ENCODE measurements at regions not wholly inside any gene's neighbourhood (a gene's known extent, or its start where the extent isn't known, plus 50 kb on each side); places are given as distances from the start of the nearest gene placed in this dataset.
"Not testable (repeated sequence)": the region's sequence is repeated elsewhere in the genome, so short reads cannot be mapped to it uniquely, and the experiment has no call there.

- no peak for TF ChIP-seq REST (IDR thresholded peaks at IDR 0.05; ENCODE audit: borderline replicate concordance)
- no peak for TF ChIP-seq CTCF (IDR thresholded peaks at IDR 0.05; ENCODE audit: poor library complexity, severe bottlenecking)
- TF ChIP-seq POLR2AphosphoS5 (IDR thresholded peaks at IDR 0.05): no peak
- TF ChIP-seq RAD21 (conservative IDR thresholded peaks at IDR 0.05): no peak
- no peak for TF ChIP-seq MXI1 (conservative IDR thresholded peaks at IDR 0.05; ENCODE audit: poor library complexity, severe bottlenecking)
- TF ChIP-seq EP300 (conservative IDR thresholded peaks at IDR 0.05; ENCODE audit: poor library complexity, severe bottlenecking): no peak
- no peak for TF ChIP-seq TAF1 (IDR thresholded peaks at IDR 0.05; ENCODE audit: low read depth)
- TF ChIP-seq EZH2 (IDR thresholded peaks at IDR 0.05; ENCODE audit: borderline replicate concordance, insufficient read depth, low read length, poor library complexity, severe bottlenecking): no peak
- TF ChIP-seq SMC3 (conservative IDR thresholded peaks at IDR 0.05; ENCODE audit: poor library complexity): no peak
- H3K27ac ChIP-seq (ENCODE audit: low read length): no peak overlapping the region
- no peaks in the 10 kb centered on the region for H4K20me1 ChIP-seq (ENCODE audit: insufficient read depth)
- no peaks in the 10 kb centered on the region for H3K36me3 ChIP-seq (ENCODE audit: insufficient read depth, low read length)
- no peaks in the 10 kb centered on the region for H3K9me2 ChIP-seq (ENCODE audit: insufficient read depth, low read length)
- no peaks in the 10 kb centered on the region for H3K27me3 ChIP-seq (ENCODE audit: insufficient read depth, low read depth, low read length)
- H3K79me2 ChIP-seq (replicated peaks; ENCODE audit: insufficient read depth, low read length): no peaks in the 10 kb centered on the region
- no peaks in the 10 kb centered on the region for H3K9me3 ChIP-seq (ENCODE audit: low read length)
- H3K9ac ChIP-seq (ENCODE audit: low read length): no peak overlapping the region
- no peak overlapping the region for H3K4me3 ChIP-seq (ENCODE audit: low read length)
- no peaks in the 10 kb centered on the region for H3F3A ChIP-seq (ENCODE audit: insufficient read depth, low read length, poor library complexity, severe bottlenecking)
- no peak overlapping the region for H2AFZ ChIP-seq (ENCODE audit: low read depth, low read length)
- no peak overlapping the region for H3K4me2 ChIP-seq (ENCODE audit: low read length)
Measured at GRCh38 chr5:93348231-93348630, 232.8 kb downstream of the NR2F1-AS1 start.

- not testable (repeated sequence) for H3K79me2 ChIP-seq (replicated peaks; ENCODE audit: insufficient read depth, low read length); H3K9me2 ChIP-seq (ENCODE audit: insufficient read depth, low read length); H3K27ac ChIP-seq (ENCODE audit: low read length); H3K36me3 ChIP-seq (ENCODE audit: insufficient read depth, low read length); H3K4me2 ChIP-seq (ENCODE audit: low read length); H3K27me3 ChIP-seq (ENCODE audit: insufficient read depth, low read depth, low read length); H3K9me3 ChIP-seq (ENCODE audit: low read length); H3K9ac ChIP-seq (ENCODE audit: low read length); H2AFZ ChIP-seq (ENCODE audit: low read depth, low read length); H4K20me1 ChIP-seq (ENCODE audit: insufficient read depth); H3K4me3 ChIP-seq (ENCODE audit: low read length); H3F3A ChIP-seq (ENCODE audit: insufficient read depth, low read length, poor library complexity, severe bottlenecking)
Measured at GRCh38 chr5:93346850-93347249, 234.2 kb downstream of the NR2F1-AS1 start.

GRCh38 chr5:93346301-93346700, 234.7 kb downstream of the NR2F1-AS1 start:
- no peaks in the 10 kb centered on the region for H3K79me2 ChIP-seq (replicated peaks; ENCODE audit: insufficient read depth, low read length)
- H4K20me1 ChIP-seq (ENCODE audit: insufficient read depth): no peaks in the 10 kb centered on the region
- H3K9me3 ChIP-seq (ENCODE audit: low read length): no peaks in the 10 kb centered on the region
- H3K9ac ChIP-seq (ENCODE audit: low read length): no peak overlapping the region
- no peak overlapping the region for H3K27ac ChIP-seq (ENCODE audit: low read length)
- H2AFZ ChIP-seq (ENCODE audit: low read depth, low read length): no peak overlapping the region
- no peak overlapping the region for H3K4me3 ChIP-seq (ENCODE audit: low read length)
- no peaks in the 10 kb centered on the region for H3F3A ChIP-seq (ENCODE audit: insufficient read depth, low read length, poor library complexity, severe bottlenecking)
- no peaks in the 10 kb centered on the region for H3K36me3 ChIP-seq (ENCODE audit: insufficient read depth, low read length)
- H3K27me3 ChIP-seq (ENCODE audit: insufficient read depth, low read depth, low read length): no peaks in the 10 kb centered on the region
- H3K9me2 ChIP-seq (ENCODE audit: insufficient read depth, low read length): no peaks in the 10 kb centered on the region
- TF ChIP-seq EZH2 (IDR thresholded peaks at IDR 0.05; ENCODE audit: borderline replicate concordance, insufficient read depth, low read length, poor library complexity, severe bottlenecking): no peak
- TF ChIP-seq MXI1 (conservative IDR thresholded peaks at IDR 0.05; ENCODE audit: poor library complexity, severe bottlenecking): no peak
- no peak for TF ChIP-seq EP300 (conservative IDR thresholded peaks at IDR 0.05; ENCODE audit: poor library complexity, severe bottlenecking)
- no peak for TF ChIP-seq REST (IDR thresholded peaks at IDR 0.05; ENCODE audit: borderline replicate concordance)
- no peak for TF ChIP-seq POLR2AphosphoS5 (IDR thresholded peaks at IDR 0.05)
- no peak for TF ChIP-seq CTCF (IDR thresholded peaks at IDR 0.05; ENCODE audit: poor library complexity, severe bottlenecking)
- no peak for TF ChIP-seq RAD21 (conservative IDR thresholded peaks at IDR 0.05)
- TF ChIP-seq SMC3 (conservative IDR thresholded peaks at IDR 0.05; ENCODE audit: poor library complexity): no peak
- TF ChIP-seq TAF1 (IDR thresholded peaks at IDR 0.05; ENCODE audit: low read depth): no peak
- H3K4me2 ChIP-seq (ENCODE audit: low read length): no peak overlapping the region
